Ovary (tissue), 7 donors: ENCODE measurements at regions not wholly inside any gene's neighbourhood (a gene's known extent, or its start where the extent isn't known, plus 50 kb on each side); places are given as distances from the start of the nearest gene placed in this dataset.

Experiments
- DNase-seq, 5 donors: peaks; one replicate each; pipeline ENCODE4 v3.0.0-alpha.2; 2019 to 2020
- H3K27ac ChIP-seq, 2 donors: fragments of 200-600 bp; one replicate each; pipeline versions ENCODE4 v1.5.1 to v1.8.0; 2019 to 2022
- H3K27me3 ChIP-seq: fragments of 200-600 bp; one replicate; pipeline ENCODE4 v1.8.0; 2022
- H3K36me3 ChIP-seq: fragments of 200-600 bp; sonication (generic); one replicate; pipeline ENCODE4 v1.5.1; 2019
- H3K4me1 ChIP-seq: one replicate; pipeline ENCODE4 v1.8.1; 2013; ENCODE audit warnings: mild to moderate bottlenecking, moderate library complexity; ENCODE audit not compliant: insufficient read depth
- H3K4me3 ChIP-seq: fragments of 200-600 bp; sonication (generic); one replicate; pipeline ENCODE4 v1.5.1; 2017
- H3K9me3 ChIP-seq, 2 donors: fragments of 200-600 bp in 1 of 2; sonication (generic) in 1 of 2; one replicate each; pipeline versions ENCODE4 v1.5.1 to v1.8.1; 2013 to 2019; ENCODE audit warnings: mild to moderate bottlenecking in 1 of 2, moderate library complexity in 1 of 2
- CTCF ChIP-seq, 3 donors: fragments of 450-650 bp in 2 of 3; fragments of 200-600 bp in 1 of 3; IDR thresholded peaks; one replicate each; pipeline versions ENCODE4 v1.5.1 to v1.8.0; 2016 to 2022; ENCODE audit warnings: antibody characterized with exemption in 3 of 3, mild to moderate bottlenecking in 1 of 3
- EP300 ChIP-seq: sonication (generic); formaldehyde crosslinking; IDR thresholded peaks from one replicate; pipeline ENCODE4 v1.6.1; 2017; ENCODE audit warnings: antibody characterized with exemption
- POLR2A ChIP-seq: fragments of 450-650 bp; IDR thresholded peaks from one replicate; pipeline ENCODE4 v1.6.1; 2017; ENCODE audit warnings: antibody characterized with exemption, mild to moderate bottlenecking, moderate library complexity
- WGBS, 3 donors: extraction: QIAGEN DNeasy Blood & Tissue Kit in 1 of 3; methylation state at CpG; one replicate each; pipeline versions ENCODE4 v1.1.5 to v1.1.7; 2013 to 2017; 5-methylcytosine and 5-hydroxymethylcytosine counted together
- intact Hi-C, 4 donors: fragments of 100-400 bp; cut with DNase I; formaldehyde crosslinking; loops; one replicate each; pipeline versions ENCODE4 v1.11.0 to v1.15.1; 2022 to 2023
- donor health status: DM: no; HTN: no; CAD: no; lungs with moderate emphysema.
- donor health status: DM: no; HTN: no; CAD: no.
- donor health status: Bipolar disorder and iron deficiency.
- donor health status: DM: no; HTN: no; CAD: no.
- donor health status: DM: yes; HTN: yes; CAD: no.

GRCh38 chr2:106307860-106308259, 113.8 kb upstream of the UXS1 start:
- Histone ChIP-seq H3K27ac (no peak overlapping the region), H3K36me3 (no peaks in the 10 kb centered on the region), H3K9me3 (no peaks in the 10 kb centered on the region), H3K4me3 (no peak overlapping the region), H3K4me1 (peaks cover 2% of the 10 kb centered on the region), H3K27me3 (no peaks in the 10 kb centered on the region)
- TF ChIP-seq EP300 = no peak
- TF ChIP-seq CTCF (IDR thresholded peaks at IDR 0.05) = no peak
- no peak for TF ChIP-seq POLR2A
- 13 to 40% (median 17%) methylated on average over 1 of the region's 1 CpG for WGBS, 3 donors
- no peak for DNase-seq
- intact Hi-C loops = no loop called here

DNA sequence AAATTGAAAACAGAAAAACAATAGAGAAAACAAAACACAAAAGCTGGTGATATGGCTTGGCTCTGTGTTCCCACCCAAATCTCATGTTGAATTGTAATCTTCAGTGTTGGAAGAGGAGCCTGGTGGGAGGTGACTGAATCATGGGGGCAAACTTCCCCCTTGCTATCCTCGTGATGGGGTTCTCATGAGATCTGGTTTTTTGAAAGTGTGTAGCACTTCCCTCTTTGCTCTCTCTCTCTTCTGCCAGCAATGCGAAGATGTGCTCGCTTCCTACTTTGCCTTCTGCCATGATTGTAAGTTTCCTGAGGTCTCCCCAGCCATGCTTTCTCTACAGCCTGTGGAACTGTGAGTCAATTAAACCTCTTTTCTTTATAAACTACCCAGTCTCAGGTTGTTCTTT, 112.3 kb upstream of the UXS1 start:
- Histone ChIP-seq H3K4me1 (peaks cover 2% of the 10 kb centered on the region), H3K36me3 (no peaks in the 10 kb centered on the region), H3K27ac (no peak overlapping the region), H3K4me3 (no peak overlapping the region), H3K27me3 (no peaks in the 10 kb centered on the region), H3K9me3 (no peaks in the 10 kb centered on the region)
- no peak for TF ChIP-seq EP300
- TF ChIP-seq POLR2A = no peak
- no peak for TF ChIP-seq CTCF (IDR thresholded peaks at IDR 0.05)
- 80 to 89% (median 87%) methylated on average over 3 of the region's 3 CpGs for WGBS, 3 donors
- DNase-seq = no peak
- intact Hi-C loops = no loop called here

- H3K27me3 ChIP-seq = no peaks in the 10 kb centered on the region
- H3K27ac ChIP-seq = no peak overlapping the region
- no peaks in the 10 kb centered on the region for H3K9me3 ChIP-seq
- no peak overlapping the region for H3K4me3 ChIP-seq
- intact Hi-C loops = no loop called here
- peaks cover 2% of the 10 kb centered on the region for H3K4me1 ChIP-seq
- no peaks in the 10 kb centered on the region for H3K36me3 ChIP-seq
- no peak for DNase-seq
- TF ChIP-seq POLR2A (no peak), EP300 (no peak), CTCF (IDR thresholded peaks at IDR 0.05) (no peak)
- WGBS, 3 donors = 83 to 91% (median 90%) methylated on average over 5 of the region's 5 CpGs
Observed at GRCh38 chr2:106304612-106305184, 110.6 kb upstream of the UXS1 start.

DNA sequence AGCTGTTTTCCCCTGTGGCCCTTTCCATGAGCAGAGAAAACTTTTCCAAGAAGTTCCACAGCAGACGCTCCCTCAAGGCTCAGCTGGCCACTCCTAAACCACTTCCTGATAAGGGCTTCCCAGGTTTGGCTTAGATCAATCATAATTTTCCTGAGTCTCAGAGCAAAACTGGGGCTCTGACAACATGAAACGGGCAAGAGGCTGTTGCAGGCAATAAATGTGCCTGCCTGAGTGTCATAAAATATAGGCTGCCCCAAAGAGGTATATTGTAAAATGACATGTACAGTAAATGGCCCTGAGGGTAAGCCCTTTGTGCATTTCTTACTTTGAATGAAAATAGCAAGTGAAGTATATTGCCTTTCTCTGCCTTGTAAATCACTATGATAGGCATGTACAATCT, 105.6 kb upstream of the UXS1 start:
- TF ChIP-seq EP300 (no peak), CTCF (IDR thresholded peaks at IDR 0.05) (no peak), POLR2A (no peak)
- no peak for DNase-seq
- intact Hi-C loops = no loop called here
- no peak overlapping the region for H3K4me3 ChIP-seq
- H3K4me1 ChIP-seq = no peaks in the 10 kb centered on the region
- no peak overlapping the region for H3K27ac ChIP-seq
- H3K27me3 ChIP-seq = no peaks in the 10 kb centered on the region
- H3K36me3 ChIP-seq = no peaks in the 10 kb centered on the region
- H3K9me3 ChIP-seq = no peaks in the 10 kb centered on the region
- 43 to 52% (median 51%) methylated on average over 2 of the region's 2 CpGs for WGBS, 3 donors
